ENCODE measurements at regions not wholly inside any gene's neighbourhood (a gene's known extent, or its start where the extent isn't known, plus 50 kb on each side); places are given as distances from the start of the nearest gene placed in this dataset.

DNA sequence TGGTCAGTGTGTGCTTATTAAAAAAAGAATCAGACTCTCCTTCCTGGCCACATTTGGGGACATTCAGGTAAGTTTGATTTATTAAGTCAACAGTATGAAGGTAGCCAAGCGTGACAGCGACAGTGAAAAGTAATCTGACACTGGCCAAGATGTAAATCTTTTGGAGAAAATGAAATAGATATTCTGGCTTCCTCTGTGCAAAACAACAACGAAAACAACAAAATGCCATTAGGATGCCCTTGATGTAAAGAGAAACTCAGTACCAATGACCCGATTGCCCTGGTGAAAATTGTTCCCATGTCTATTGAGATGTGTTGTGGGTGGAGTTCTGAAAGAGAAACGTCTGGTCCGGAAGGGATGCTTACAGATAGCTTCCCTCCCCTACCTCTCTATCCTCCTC is 267.8 kb downstream of the MAT2B start:
- Histone ChIP-seq H3K4me2 (replicated peaks; ENCODE audit: low read depth, low read length, poor library complexity, severe bottlenecking) (no peak overlapping the region), H3K36me3 (replicated peaks in 1 of 2; ENCODE audit: control extremely low read depth in 1 of 2, control insufficient read depth in 1 of 2, extremely low read depth in 1 of 2, insufficient read depth in 2 of 2, low read length in 1 of 2) (no peaks in the 10 kb centered on the region), H2AFZ (ENCODE audit: insufficient read depth, low read depth, low read length, poor library complexity, severe bottlenecking) (no peak overlapping the region), H3K27ac (ENCODE audit: low read length in 2 of 2) (no peak overlapping the region), H3K79me2 (ENCODE audit: control insufficient read depth, insufficient read depth, low read length) (no peaks in the 10 kb centered on the region), H3K9me3 (ENCODE audit: control extremely low read depth in 1 of 3, control insufficient read depth in 2 of 3, insufficient read depth in 1 of 3, low read length in 2 of 3) (no peaks in the 10 kb centered on the region), H3K27me3 (replicated peaks in 1 of 4; ENCODE audit: control extremely low read depth in 1 of 4, control insufficient read depth in 3 of 4, insufficient read depth in 4 of 4, low read length in 3 of 4) (no peaks in the 10 kb centered on the region), H3K4me1 (ENCODE audit: control insufficient read depth in 2 of 2, insufficient read depth in 2 of 2, low read length in 2 of 2) (no peaks in the 10 kb centered on the region), H3K9ac (ENCODE audit: low read length) (no peak overlapping the region), H3K4me3 (ENCODE audit: control extremely low read depth in 1 of 5, extremely low read depth in 1 of 5, insufficient read depth in 1 of 5, low read depth in 2 of 5, low read length in 4 of 5) (no peak overlapping the region), H4K20me1 (ENCODE audit: control insufficient read depth, insufficient read depth, low read length, poor library complexity, severe bottlenecking) (no peaks in the 10 kb centered on the region)
- POLR2A ChIA-PET: no interaction called here
- 80% methylated on average over 1 of the region's 6 CpGs for WGBS (ENCODE audit: insufficient coverage)
- TF ChIP-seq, protein P1, sequence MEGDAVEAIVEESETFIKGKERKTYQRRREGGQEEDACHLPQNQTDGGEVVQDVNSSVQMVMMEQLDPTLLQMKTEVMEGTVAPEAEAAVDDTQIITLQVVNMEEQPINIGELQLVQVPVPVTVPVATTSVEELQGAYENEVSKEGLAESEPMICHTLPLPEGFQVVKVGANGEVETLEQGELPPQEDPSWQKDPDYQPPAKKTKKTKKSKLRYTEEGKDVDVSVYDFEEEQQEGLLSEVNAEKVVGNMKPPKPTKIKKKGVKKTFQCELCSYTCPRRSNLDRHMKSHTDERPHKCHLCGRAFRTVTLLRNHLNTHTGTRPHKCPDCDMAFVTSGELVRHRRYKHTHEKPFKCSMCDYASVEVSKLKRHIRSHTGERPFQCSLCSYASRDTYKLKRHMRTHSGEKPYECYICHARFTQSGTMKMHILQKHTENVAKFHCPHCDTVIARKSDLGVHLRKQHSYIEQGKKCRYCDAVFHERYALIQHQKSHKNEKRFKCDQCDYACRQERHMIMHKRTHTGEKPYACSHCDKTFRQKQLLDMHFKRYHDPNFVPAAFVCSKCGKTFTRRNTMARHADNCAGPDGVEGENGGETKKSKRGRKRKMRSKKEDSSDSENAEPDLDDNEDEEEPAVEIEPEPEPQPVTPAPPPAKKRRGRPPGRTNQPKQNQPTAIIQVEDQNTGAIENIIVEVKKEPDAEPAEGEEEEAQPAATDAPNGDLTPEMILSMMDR (IDR thresholded peaks at IDR 0.05): no peak
- TF ChIP-seq EZH2 (IDR thresholded peaks at IDR 0.05; ENCODE audit: borderline replicate concordance, insufficient read depth, low read depth, low read length, poor library complexity, severe bottlenecking): no peak
- no peak for ATAC-seq (ENCODE audit: low read depth)
- H3K9me3 Mint-ChIP-seq (ENCODE audit: insufficient read depth): no peaks in the 10 kb centered on the region
- peaks cover 4% of the 10 kb centered on the region for H3K27me3 Mint-ChIP-seq
- H3K4me1 Mint-ChIP-seq: no peaks in the 10 kb centered on the region
- no peak for DNase-seq
- no peak overlapping the region for H3K4me3 Mint-ChIP-seq
- CTCF ChIA-PET: no interaction called here
- intact Hi-C loops (cut with micrococcal nuclease): no loop called here
- H3K27ac Mint-ChIP-seq: no peak overlapping the region

DNA sequence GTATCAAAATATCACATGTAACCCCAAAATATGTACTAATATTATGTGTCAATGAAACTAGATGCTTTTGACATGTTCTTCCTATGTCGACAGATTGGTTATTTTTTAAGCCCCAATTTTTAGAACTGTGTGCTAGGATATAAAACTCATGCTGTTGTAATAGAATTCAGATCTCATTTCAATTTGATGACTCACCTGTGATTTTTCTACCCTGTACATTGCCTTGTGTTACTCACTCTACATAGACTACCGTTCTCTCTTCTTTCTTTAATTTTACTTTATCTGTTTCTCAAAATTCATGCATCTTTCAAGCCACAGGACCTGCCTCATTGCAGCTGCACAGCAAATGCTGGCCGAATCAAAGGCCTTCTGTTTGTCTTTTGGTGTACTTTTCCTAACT is 284.5 kb downstream of the MAT2B start:
- TF ChIP-seq, protein P1 (IDR thresholded peaks at IDR 0.05): no peak
- Histone ChIP-seq H2AFZ (ENCODE audit: insufficient read depth, low read depth, low read length, poor library complexity, severe bottlenecking) (no peak overlapping the region), H3K9me3 (ENCODE audit: control extremely low read depth in 1 of 3, control insufficient read depth in 2 of 3, insufficient read depth in 1 of 3, low read length in 2 of 3) (peaks cover 0 to 7% (median 3%) of the 10 kb centered on the region in 3 donors), H3K79me2 (ENCODE audit: control insufficient read depth, insufficient read depth, low read length) (no peaks in the 10 kb centered on the region), H3K9ac (ENCODE audit: low read length) (no peak overlapping the region), H3K4me1 (ENCODE audit: control insufficient read depth in 2 of 2, insufficient read depth in 2 of 2, low read length in 2 of 2) (no peaks in the 10 kb centered on the region), H3K4me2 (replicated peaks; ENCODE audit: low read depth, low read length, poor library complexity, severe bottlenecking) (no peak overlapping the region), H3K27me3 (replicated peaks in 1 of 4; ENCODE audit: control extremely low read depth in 1 of 4, control insufficient read depth in 3 of 4, insufficient read depth in 4 of 4, low read length in 3 of 4) (no peaks in the 10 kb centered on the region), H3K4me3 (ENCODE audit: control extremely low read depth in 1 of 5, extremely low read depth in 1 of 5, insufficient read depth in 1 of 5, low read depth in 2 of 5, low read length in 4 of 5) (no peak overlapping the region), H3K36me3 (replicated peaks in 1 of 2; ENCODE audit: control extremely low read depth in 1 of 2, control insufficient read depth in 1 of 2, extremely low read depth in 1 of 2, insufficient read depth in 2 of 2, low read length in 1 of 2) (no peaks in the 10 kb centered on the region), H3K27ac (ENCODE audit: low read length in 2 of 2) (no peak overlapping the region), H4K20me1 (ENCODE audit: control insufficient read depth, insufficient read depth, low read length, poor library complexity, severe bottlenecking) (no peaks in the 10 kb centered on the region)
- 70% methylated on average over 1 of the region's 3 CpGs for WGBS (ENCODE audit: insufficient coverage)
- peaks cover 9% of the 10 kb centered on the region for H3K4me1 Mint-ChIP-seq
- no peak overlapping the region for H3K4me3 Mint-ChIP-seq
- no peak overlapping the region for H3K27ac Mint-ChIP-seq
- DNase-seq (no peak), ATAC-seq (ENCODE audit: low read depth) (no peak)
- H3K9me3 Mint-ChIP-seq (ENCODE audit: insufficient read depth): peaks cover under 1% of the 10 kb centered on the region
- CTCF ChIA-PET: no interaction called here
- intact Hi-C loops (cut with micrococcal nuclease): loop anchor here (2.0 kb wide), 1 partner anchor 65 kb away; no protein-coding TSS in a partner anchor
- H3K27me3 Mint-ChIP-seq: no peaks in the 10 kb centered on the region
- POLR2A ChIA-PET: no interaction called here
